ENCODE measurements at regions not wholly inside any gene's neighbourhood (a gene's known extent, or its start where the extent isn't known, plus 50 kb on each side); places are given as distances from the start of the nearest gene placed in this dataset.

DNA sequence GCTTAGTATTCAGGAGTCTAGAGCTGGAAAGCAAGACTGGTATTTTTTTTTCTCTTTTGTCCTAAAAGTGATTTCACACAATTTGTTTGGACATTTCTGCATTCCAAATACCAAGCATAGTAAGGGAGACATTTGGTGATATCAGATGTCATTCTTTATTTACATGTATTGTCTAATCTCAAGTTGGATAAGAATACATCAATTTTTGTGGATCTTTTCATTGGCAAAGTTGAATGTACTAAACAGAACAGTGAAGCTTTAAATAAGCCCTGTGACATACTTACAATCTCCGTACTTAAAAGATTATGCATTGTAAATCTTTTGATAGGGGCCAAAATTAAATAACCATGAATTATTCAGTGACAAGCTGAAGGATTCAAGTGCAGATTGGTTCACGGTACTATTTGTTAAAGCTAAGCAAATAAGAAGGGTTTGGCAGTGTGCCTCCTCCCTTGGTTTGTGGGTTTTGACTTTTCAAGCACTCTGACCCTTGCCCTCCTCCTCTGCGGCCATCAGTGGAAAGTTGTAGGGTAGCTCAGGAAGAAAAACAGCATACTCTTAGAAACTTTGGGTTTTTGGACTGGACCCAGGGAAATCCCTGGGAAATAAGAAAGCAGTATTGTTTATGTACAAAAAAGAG, 663.7 kb downstream of the ADGRL2 start:
- TF ChIP-seq, protein P1, sequence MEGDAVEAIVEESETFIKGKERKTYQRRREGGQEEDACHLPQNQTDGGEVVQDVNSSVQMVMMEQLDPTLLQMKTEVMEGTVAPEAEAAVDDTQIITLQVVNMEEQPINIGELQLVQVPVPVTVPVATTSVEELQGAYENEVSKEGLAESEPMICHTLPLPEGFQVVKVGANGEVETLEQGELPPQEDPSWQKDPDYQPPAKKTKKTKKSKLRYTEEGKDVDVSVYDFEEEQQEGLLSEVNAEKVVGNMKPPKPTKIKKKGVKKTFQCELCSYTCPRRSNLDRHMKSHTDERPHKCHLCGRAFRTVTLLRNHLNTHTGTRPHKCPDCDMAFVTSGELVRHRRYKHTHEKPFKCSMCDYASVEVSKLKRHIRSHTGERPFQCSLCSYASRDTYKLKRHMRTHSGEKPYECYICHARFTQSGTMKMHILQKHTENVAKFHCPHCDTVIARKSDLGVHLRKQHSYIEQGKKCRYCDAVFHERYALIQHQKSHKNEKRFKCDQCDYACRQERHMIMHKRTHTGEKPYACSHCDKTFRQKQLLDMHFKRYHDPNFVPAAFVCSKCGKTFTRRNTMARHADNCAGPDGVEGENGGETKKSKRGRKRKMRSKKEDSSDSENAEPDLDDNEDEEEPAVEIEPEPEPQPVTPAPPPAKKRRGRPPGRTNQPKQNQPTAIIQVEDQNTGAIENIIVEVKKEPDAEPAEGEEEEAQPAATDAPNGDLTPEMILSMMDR (IDR thresholded peaks at IDR 0.05): no peak
- no peak for TF ChIP-seq POLR2A (IDR thresholded peaks at IDR 0.05)
- no peak for TF ChIP-seq POLR2AphosphoS5 (IDR thresholded peaks at IDR 0.05)
- no peak for TF ChIP-seq EP300 (IDR thresholded peaks at IDR 0.05)

Measured in upper lobe of left lung (tissue), 4 donors.